Panc1 (cell line): ENCODE measurements at regions not wholly inside any gene's neighbourhood (a gene's known extent, or its start where the extent isn't known, plus 50 kb on each side); places are given as distances from the start of the nearest gene placed in this dataset.

ENCODE experiments used
- CTCF ChIP-seq: fragments of 450-650 bp; IDR thresholded peaks from 2 replicates; pipeline ENCODE4 v1.5.1; 2017; ENCODE audit warnings: mild to moderate bottlenecking
- TCF7L2 ChIP-seq: IDR thresholded peaks from 2 replicates; pipeline ENCODE4 v1.6.1; 2011; ENCODE audit warnings: mild to moderate bottlenecking, low read depth, low read length, inconsistent platforms
- TF ChIP-seq, protein P1 (sequence below), 2 experiments: IDR thresholded peaks; 2 replicates each; pipeline ENCODE4 v1.6.1; 2011 to 2012; ENCODE audit warnings: low read depth in 2 of 2, control low read depth in 1 of 2, low read length in 1 of 2, mild to moderate bottlenecking in 1 of 2, moderate library complexity in 1 of 2; ENCODE audit not compliant: insufficient read depth in 1 of 2

DNA sequence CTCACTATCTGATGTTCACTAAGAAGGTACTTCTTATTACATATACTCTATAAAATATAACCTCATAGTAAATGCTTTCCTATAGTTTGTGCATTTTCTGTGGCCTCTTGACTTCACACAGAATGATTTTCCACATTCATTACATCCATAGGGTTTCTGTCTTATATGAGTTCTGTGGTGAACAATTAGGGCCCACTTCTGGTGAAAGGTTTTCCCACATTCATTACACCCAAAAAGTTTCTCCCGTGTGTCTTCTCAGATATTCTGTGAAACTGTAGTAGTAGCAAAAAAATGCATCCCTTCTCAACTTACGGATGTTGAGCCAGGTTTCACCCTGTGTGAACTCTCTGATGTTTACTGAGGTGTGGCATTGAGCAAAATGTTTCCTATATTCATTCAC, 119.3 kb downstream of the ZNF33B start:
- TF ChIP-seq, protein P1, sequence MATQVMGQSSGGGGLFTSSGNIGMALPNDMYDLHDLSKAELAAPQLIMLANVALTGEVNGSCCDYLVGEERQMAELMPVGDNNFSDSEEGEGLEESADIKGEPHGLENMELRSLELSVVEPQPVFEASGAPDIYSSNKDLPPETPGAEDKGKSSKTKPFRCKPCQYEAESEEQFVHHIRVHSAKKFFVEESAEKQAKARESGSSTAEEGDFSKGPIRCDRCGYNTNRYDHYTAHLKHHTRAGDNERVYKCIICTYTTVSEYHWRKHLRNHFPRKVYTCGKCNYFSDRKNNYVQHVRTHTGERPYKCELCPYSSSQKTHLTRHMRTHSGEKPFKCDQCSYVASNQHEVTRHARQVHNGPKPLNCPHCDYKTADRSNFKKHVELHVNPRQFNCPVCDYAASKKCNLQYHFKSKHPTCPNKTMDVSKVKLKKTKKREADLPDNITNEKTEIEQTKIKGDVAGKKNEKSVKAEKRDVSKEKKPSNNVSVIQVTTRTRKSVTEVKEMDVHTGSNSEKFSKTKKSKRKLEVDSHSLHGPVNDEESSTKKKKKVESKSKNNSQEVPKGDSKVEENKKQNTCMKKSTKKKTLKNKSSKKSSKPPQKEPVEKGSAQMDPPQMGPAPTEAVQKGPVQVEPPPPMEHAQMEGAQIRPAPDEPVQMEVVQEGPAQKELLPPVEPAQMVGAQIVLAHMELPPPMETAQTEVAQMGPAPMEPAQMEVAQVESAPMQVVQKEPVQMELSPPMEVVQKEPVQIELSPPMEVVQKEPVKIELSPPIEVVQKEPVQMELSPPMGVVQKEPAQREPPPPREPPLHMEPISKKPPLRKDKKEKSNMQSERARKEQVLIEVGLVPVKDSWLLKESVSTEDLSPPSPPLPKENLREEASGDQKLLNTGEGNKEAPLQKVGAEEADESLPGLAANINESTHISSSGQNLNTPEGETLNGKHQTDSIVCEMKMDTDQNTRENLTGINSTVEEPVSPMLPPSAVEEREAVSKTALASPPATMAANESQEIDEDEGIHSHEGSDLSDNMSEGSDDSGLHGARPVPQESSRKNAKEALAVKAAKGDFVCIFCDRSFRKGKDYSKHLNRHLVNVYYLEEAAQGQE (IDR thresholded peaks at IDR 0.05; ENCODE audit: insufficient read depth in 1 of 2, low read depth in 2 of 2, low read length in 1 of 2), result no peak
- TF ChIP-seq CTCF (no peak), TCF7L2 (no peak)
